IMR-90 (cell line): ENCODE measurements at regions not wholly inside any gene's neighbourhood (a gene's known extent, or its start where the extent isn't known, plus 50 kb on each side); places are given as distances from the start of the nearest gene placed in this dataset.

ENCODE experiments used
- ATAC-seq: fragments of 200-7000 bp; cut with Tn5 transposase; 2 replicates; pipeline ENCODE4 v1.9.1; 2020; ENCODE audit warnings: low read depth, mild to moderate bottlenecking, moderate library complexity
- BruUV-seq: library from RNA; stranded (reverse); fragments of 400-500 nt; replicated peaks from 2 replicates; lab custom pipeline; 2021; lab: Mats Ljungman, UMichigan
- CTCF ChIA-PET: fragments of 300-600 bp; formaldehyde crosslinking; extraction: SDS; loops from one replicate; lab custom pipeline; 2021; ENCODE audit warnings: antibody characterized with exemption; lab: Yijun Ruan, JAX
- POLR2A ChIA-PET: fragments of 300-600 bp; sonication (Branson Sonifier 250); formaldehyde crosslinking; loops from one replicate; lab custom pipeline; 2022; ENCODE audit warnings: antibody characterized with exemption; ENCODE audit not compliant: unreplicated experiment; lab: Charles Lee
- DNase-seq: peaks from one replicate; pipeline ENCODE4 v3.0.0; 2013
- H2AFZ ChIP-seq: replicated peaks from 2 replicates; pipeline ENCODE3; 2013; ENCODE audit warnings: low read length, mild to moderate bottlenecking; ENCODE audit not compliant: poor library complexity
- H2AK5ac ChIP-seq: 2 replicates; pipeline ENCODE4 v1.6.1; 2013; ENCODE audit warnings: low read depth, low read length, inconsistent platforms
- H2AK9ac ChIP-seq: replicated peaks from 2 replicates; pipeline ENCODE3; 2013; ENCODE audit warnings: mild to moderate bottlenecking, low read depth, low read length, moderate library complexity; ENCODE audit not compliant: poor library complexity
- H2BK120ac ChIP-seq: 2 replicates; pipeline ENCODE4 v1.6.1; 2013; ENCODE audit warnings: low read depth, low read length, inconsistent platforms
- H2BK15ac ChIP-seq: 3 replicates; pipeline ENCODE4 v1.6.1; 2013; ENCODE audit warnings: low read depth, low read length, inconsistent platforms
- H2BK20ac ChIP-seq: 2 replicates; pipeline ENCODE4 v1.6.1; 2013; ENCODE audit warnings: low read depth, mild to moderate bottlenecking, inconsistent platforms, low read length, moderate library complexity
- H2BK5ac ChIP-seq: 2 replicates; pipeline ENCODE4 v1.6.1; 2013; ENCODE audit warnings: mild to moderate bottlenecking, low read depth, low read length, inconsistent platforms; ENCODE audit not compliant: poor library complexity, severe bottlenecking
- H3K14ac ChIP-seq: replicated peaks from 2 replicates; pipeline ENCODE4 v1.6.1; 2013; ENCODE audit warnings: low read depth, low read length, inconsistent platforms
- H3K18ac ChIP-seq: 2 replicates; pipeline ENCODE4 v1.6.1; 2013; ENCODE audit warnings: low read depth, low read length, control low read depth
- H3K23ac ChIP-seq: 2 replicates; pipeline ENCODE4 v1.6.1; 2013; ENCODE audit warnings: low read depth, low read length, inconsistent platforms
- H3K27ac ChIP-seq: 2 replicates; pipeline ENCODE4 v1.5.1; 2013; ENCODE audit warnings: mild to moderate bottlenecking, control low read depth, low read length; ENCODE audit not compliant: insufficient read depth
- H3K27me3 ChIP-seq: 2 replicates; pipeline ENCODE4 v1.6.1; 2013; ENCODE audit warnings: low read length; ENCODE audit not compliant: control insufficient read depth, insufficient read depth
- H3K36me3 ChIP-seq: 2 replicates; pipeline ENCODE4 v1.6.1; 2013; ENCODE audit warnings: low read length, mixed read lengths; ENCODE audit not compliant: control insufficient read depth, insufficient read depth
- H3K4ac ChIP-seq: 2 replicates; pipeline ENCODE4 v1.6.1; 2013; ENCODE audit warnings: low read depth, low read length, inconsistent platforms
- H3K4me1 ChIP-seq: 2 replicates; pipeline ENCODE4 v1.6.1; 2013; ENCODE audit warnings: low read length, mixed read lengths; ENCODE audit not compliant: control insufficient read depth, insufficient read depth
- H3K4me2 ChIP-seq: 2 replicates; pipeline ENCODE4 v1.6.1; 2013; ENCODE audit warnings: low read depth, mild to moderate bottlenecking, control low read depth, low read length, moderate library complexity
- H3K4me3 ChIP-seq: 2 replicates; pipeline ENCODE4 v1.5.1; 2013; ENCODE audit warnings: low read depth, mild to moderate bottlenecking, control low read depth, low read length, moderate library complexity; ENCODE audit not compliant: insufficient read depth
- H3K56ac ChIP-seq: 2 replicates; pipeline ENCODE4 v1.6.1; 2013; ENCODE audit warnings: low read length, inconsistent platforms; ENCODE audit not compliant: insufficient read depth; ENCODE audit errors: extremely low read depth
- H3K79me1 ChIP-seq, 2 experiments: 2 replicates each; pipeline ENCODE4 v1.6.1; 2013; ENCODE audit warnings: low read length in 2 of 2, inconsistent platforms in 1 of 2, low read depth in 1 of 2
- H3K9ac ChIP-seq: 2 replicates; pipeline ENCODE4 v1.6.1; 2013; ENCODE audit warnings: low read depth, low read length, control low read depth
- H3K9me1 ChIP-seq: 2 replicates; pipeline ENCODE4 v1.6.1; 2013; ENCODE audit warnings: low read length, inconsistent platforms; ENCODE audit not compliant: insufficient read depth
- H3K9me3 ChIP-seq: 2 replicates; pipeline ENCODE4 v1.6.1; 2013; ENCODE audit warnings: low read length; ENCODE audit not compliant: control insufficient read depth, insufficient read depth
- H4K20me1 ChIP-seq: 2 replicates; pipeline ENCODE4 v1.6.1; 2013; ENCODE audit warnings: low read length, inconsistent platforms; ENCODE audit not compliant: insufficient read depth
- H4K5ac ChIP-seq: 2 replicates; pipeline ENCODE4 v1.6.1; 2013; ENCODE audit warnings: mild to moderate bottlenecking, low read depth, low read length, control low read depth
- H4K8ac ChIP-seq, 2 experiments: 2 replicates each; pipeline ENCODE4 v1.6.1; 2013; ENCODE audit warnings: low read depth in 2 of 2, low read length in 2 of 2, control low read depth in 1 of 2, inconsistent platforms in 1 of 2
- H4K91ac ChIP-seq: 2 replicates; pipeline ENCODE4 v1.6.1; 2013; ENCODE audit warnings: low read depth, low read length, inconsistent platforms; ENCODE audit not compliant: insufficient read depth
- CEBPB ChIP-seq: IDR thresholded peaks from 2 replicates; pipeline ENCODE4 v1.6.1; 2012; ENCODE audit warnings: low read depth, low read length, improper control_type of control experiment
- CHD1 ChIP-seq: IDR thresholded peaks from 2 replicates; pipeline ENCODE4 v1.6.1; 2012; ENCODE audit warnings: low read depth, low read length, improper control_type of control experiment
- FOS ChIP-seq: fragments of 150-350 bp; IDR thresholded peaks from 2 replicates; pipeline ENCODE4 v1.6.1; 2016; ENCODE audit warnings: low read depth, low read length
- MAFK ChIP-seq: IDR thresholded peaks from 2 replicates; pipeline ENCODE4 v1.6.1; 2012; ENCODE audit warnings: low read depth, low read length, improper control_type of control experiment
- MAZ ChIP-seq: IDR thresholded peaks from 2 replicates; pipeline ENCODE4 v1.6.1; 2012; ENCODE audit warnings: low read depth, mild to moderate bottlenecking, low read length, improper control_type of control experiment, moderate library complexity, borderline replicate concordance
- MXI1 ChIP-seq: IDR thresholded peaks from 2 replicates; pipeline ENCODE4 v1.6.1; 2012; ENCODE audit warnings: low read depth, mild to moderate bottlenecking, low read length, moderate library complexity, borderline replicate concordance
- NFE2L2 ChIP-seq: fragments of 150-350 bp; IDR thresholded peaks from 2 replicates; pipeline ENCODE4 v1.6.1; 2016; ENCODE audit warnings: low read depth, mild to moderate bottlenecking, low read length
- POLR2A ChIP-seq: IDR thresholded peaks from 2 replicates; pipeline ENCODE4 v1.6.1; 2012; ENCODE audit warnings: mild to moderate bottlenecking, low read depth, low read length
- RFX5 ChIP-seq: IDR thresholded peaks from 2 replicates; pipeline ENCODE4 v1.8.0; 2012; ENCODE audit warnings: low read depth, mild to moderate bottlenecking, low read length, moderate library complexity
- SMC3 ChIP-seq: fragments of 150-350 bp; IDR thresholded peaks from 2 replicates; pipeline ENCODE4 v1.6.1; 2016; ENCODE audit warnings: low read depth, mild to moderate bottlenecking, antibody characterized with exemption, low read length, moderate library complexity
- WGBS, 2 experiments: methylation state at CpG; one replicate each; pipeline versions ENCODE4 v1.1.5 to v1.1.7; 2013; ENCODE audit warnings: missing lambda C conversion rate in 2 of 2; ENCODE audit not compliant: insufficient read length in 1 of 2; ENCODE audit errors: extremely low coverage in 2 of 2; 5-methylcytosine and 5-hydroxymethylcytosine counted together
- dilution Hi-C: fragments of 300-500 bp; cut with HindIII; formaldehyde crosslinking; loops from one replicate; pipeline ENCODE4 v1.14.3; 2018; ENCODE audit warnings: low sequenced_read_pairs; ENCODE audit not compliant: unreplicated experiment
- in situ Hi-C: fragments of 300-500 bp; cut with MboI; formaldehyde crosslinking; loops from 3 replicates; pipeline ENCODE4 v1.14.3; 2019; ENCODE audit warnings: low sequenced_read_pairs, inconsistent platforms, mixed read lengths
- intact Hi-C: fragments of 100-400 bp; cut with micrococcal nuclease; formaldehyde crosslinking; loops from 2 replicates; pipeline ENCODE4 v1.10.0; 2022

- Histone ChIP-seq H3K18ac (no peak overlapping the region), H2BK120ac (no peak overlapping the region), H2BK15ac (no peak overlapping the region), H3K27me3 (no peaks in the 10 kb centered on the region), H3K14ac (no peak overlapping the region), H3K36me3 (no peaks in the 10 kb centered on the region), H2BK20ac (no peak overlapping the region), H3K56ac (no peak overlapping the region), H3K4me2 (no peak overlapping the region), H3K27ac (no peak overlapping the region), H2AK9ac (no peak overlapping the region), H4K8ac (no peak overlapping the region), H3K9me3 (no peaks in the 10 kb centered on the region), H2AK5ac (no peak overlapping the region), H3K79me1 (no peaks in the 10 kb centered on the region), H2AFZ (no peak overlapping the region), H3K23ac (no peak overlapping the region), H4K5ac (no peak overlapping the region), H3K9me1 (no peaks in the 10 kb centered on the region), H4K91ac (no peak overlapping the region), H2BK5ac (no peak overlapping the region), H3K4ac (no peak overlapping the region), H3K4me3 (no peak overlapping the region), H3K4me1 (no peaks in the 10 kb centered on the region), H3K9ac (no peak overlapping the region), H4K20me1 (no peaks in the 10 kb centered on the region)
- POLR2A ChIA-PET = no interaction called here
- intact Hi-C loops (no loop called here), dilution Hi-C loops (no loop called here), in situ Hi-C loops (no loop called here)
- WGBS, 2 experiments = no CpG with 5 or more reads among the region's 3 CpGs
- no peak for TF ChIP-seq SMC3
- TF ChIP-seq RFX5 = no peak
- no peak for TF ChIP-seq NFE2L2
- no peak for TF ChIP-seq CHD1
- no peak for TF ChIP-seq FOS
- no peak for TF ChIP-seq MXI1
- no peak for TF ChIP-seq MAZ
- no peak for TF ChIP-seq POLR2A
- TF ChIP-seq MAFK = no peak
- no peak for TF ChIP-seq CEBPB
- ATAC-seq (no peak), DNase-seq (no peak)
- CTCF ChIA-PET = no interaction called here
- BruUV-seq = no TSS peak
Observed at GRCh38 chr12:108409481-108409880, 70.4 kb upstream of the CMKLR1 start.
